ENCODE measurements at regions not wholly inside any gene's neighbourhood (a gene's known extent, or its start where the extent isn't known, plus 50 kb on each side); places are given as distances from the start of the nearest gene placed in this dataset.
"Not testable (repeated sequence)": the region's sequence is repeated elsewhere in the genome, so short reads cannot be mapped to it uniquely, and the experiment has no call there.

GRCh38 chr10:56012101-56012500 lies 349.0 kb downstream of the ZWINT start:
- no peak for DNase-seq (ENCODE audit: low read depth in 2 of 2)
- no peak overlapping the region for H3K4me3 ChIP-seq (replicated peaks in 1 of 2; ENCODE audit: low read depth in 2 of 2, low read length in 2 of 2)
- no peak for TF ChIP-seq CTCF (IDR thresholded peaks at IDR 0.05; ENCODE audit: low read depth, low read length)

GRCh38 chr10:56003555-56003954 lies 357.5 kb downstream of the ZWINT start:
- no peak for DNase-seq (ENCODE audit: low read depth in 2 of 2)
- TF ChIP-seq CTCF (IDR thresholded peaks at IDR 0.05; ENCODE audit: low read depth, low read length): no peak
- H3K4me3 ChIP-seq (replicated peaks in 1 of 2; ENCODE audit: low read depth in 2 of 2, low read length in 2 of 2): no peak overlapping the region

- DNase-seq (ENCODE audit: low read depth in 2 of 2): no peak
- TF ChIP-seq CTCF (IDR thresholded peaks at IDR 0.05; ENCODE audit: low read depth, low read length): no peak
Observed at GRCh38 chr10:55989188-55989587, 371.9 kb downstream of the ZWINT start.

GRCh38 chr10:55979203-55979602 lies 381.9 kb downstream of the ZWINT start:
- H3K4me3 ChIP-seq (replicated peaks in 1 of 2; ENCODE audit: low read depth in 2 of 2, low read length in 2 of 2): no peak overlapping the region
- DNase-seq (ENCODE audit: low read depth in 2 of 2): no peak
- no peak for TF ChIP-seq CTCF (IDR thresholded peaks at IDR 0.05; ENCODE audit: low read depth, low read length)

More at GRCh38 chr10:55989188-55989587, 371.9 kb downstream of the ZWINT start:
- H3K4me3 ChIP-seq (replicated peaks in 1 of 2; ENCODE audit: low read depth in 2 of 2, low read length in 2 of 2): no peak overlapping the region

GRCh38 chr10:55966101-55966500 lies 395.0 kb downstream of the ZWINT start:
- TF ChIP-seq CTCF (IDR thresholded peaks at IDR 0.05; ENCODE audit: low read depth, low read length): no peak
- DNase-seq (ENCODE audit: low read depth in 2 of 2): no peak
- H3K4me3 ChIP-seq (replicated peaks in 1 of 2; ENCODE audit: low read depth in 2 of 2, low read length in 2 of 2): no peak overlapping the region

- DNase-seq (ENCODE audit: low read depth in 2 of 2): no peak
- H3K4me3 ChIP-seq (replicated peaks in 1 of 2; ENCODE audit: low read depth in 2 of 2, low read length in 2 of 2): no peak overlapping the region
- no peak for TF ChIP-seq CTCF (IDR thresholded peaks at IDR 0.05; ENCODE audit: low read depth, low read length)
Observed at GRCh38 chr10:55943403-55943802, 417.7 kb downstream of the ZWINT start.

- H3K4me3 ChIP-seq (replicated peaks in 1 of 2; ENCODE audit: low read depth in 2 of 2, low read length in 2 of 2): no peak overlapping the region
- TF ChIP-seq CTCF (IDR thresholded peaks at IDR 0.05; ENCODE audit: low read depth, low read length): no peak
- DNase-seq (ENCODE audit: low read depth in 2 of 2): no peak
Observed at GRCh38 chr10:55929291-55929690, 431.8 kb downstream of the ZWINT start.

GRCh38 chr10:55899472-55900147 lies 461.4 kb downstream of the ZWINT start:
- not testable (repeated sequence) for DNase-seq (ENCODE audit: low read depth in 2 of 2); H3K4me3 ChIP-seq (replicated peaks in 1 of 2; ENCODE audit: low read depth in 2 of 2, low read length in 2 of 2)

Measured in cardiac fibroblast (primary cell).